Esophagus (tissue), 2 donors: ENCODE measurements at regions not wholly inside any gene's neighbourhood (a gene's known extent, or its start where the extent isn't known, plus 50 kb on each side); places are given as distances from the start of the nearest gene placed in this dataset.

Experiments
- H3K27ac ChIP-seq, 2 donors: one replicate each; pipeline ENCODE4 v1.5.1; 2013; ENCODE audit warnings: low read depth in 2 of 2, mild to moderate bottlenecking in 2 of 2, inconsistent platforms in 1 of 2, low read length in 1 of 2, moderate library complexity in 1 of 2
- H3K27me3 ChIP-seq, 2 donors: one replicate each; pipeline ENCODE4 v1.6.1; 2013; ENCODE audit warnings: low read length in 2 of 2, control low read depth in 1 of 2, mild to moderate bottlenecking in 1 of 2; ENCODE audit not compliant: insufficient read depth in 2 of 2, control insufficient read depth in 1 of 2
- H3K36me3 ChIP-seq, 2 donors: one replicate each; pipeline ENCODE4 v1.6.1; 2013; ENCODE audit warnings: low read length in 1 of 2; ENCODE audit not compliant: control insufficient read depth in 2 of 2, insufficient read depth in 2 of 2
- H3K4me1 ChIP-seq, 2 donors: one replicate each; pipeline ENCODE4 v1.6.1; 2013; ENCODE audit warnings: low read length in 1 of 2; ENCODE audit not compliant: control insufficient read depth in 2 of 2, insufficient read depth in 2 of 2
- H3K4me3 ChIP-seq, 2 donors: one replicate each; pipeline ENCODE4 v1.5.1; 2013; ENCODE audit warnings: low read length in 2 of 2, mild to moderate bottlenecking in 2 of 2, low read depth in 1 of 2, moderate library complexity in 1 of 2
- H3K9me3 ChIP-seq, 2 donors: one replicate each; pipeline ENCODE4 v1.6.1; 2013; ENCODE audit warnings: mild to moderate bottlenecking in 2 of 2, low read depth in 1 of 2, low read length in 1 of 2, moderate library complexity in 1 of 2; ENCODE audit not compliant: control insufficient read depth in 2 of 2, insufficient read depth in 1 of 2
- WGBS, 2 donors: extraction: QIAGEN DNeasy Blood & Tissue Kit; methylation state at CpG; one replicate each; pipeline ENCODE4 v1.1.7; 2013; 5-methylcytosine and 5-hydroxymethylcytosine counted together
- donor health status: healthy with polysubstance abuse.
- donor health status: Bipolar disorder and iron deficiency.

DNA sequence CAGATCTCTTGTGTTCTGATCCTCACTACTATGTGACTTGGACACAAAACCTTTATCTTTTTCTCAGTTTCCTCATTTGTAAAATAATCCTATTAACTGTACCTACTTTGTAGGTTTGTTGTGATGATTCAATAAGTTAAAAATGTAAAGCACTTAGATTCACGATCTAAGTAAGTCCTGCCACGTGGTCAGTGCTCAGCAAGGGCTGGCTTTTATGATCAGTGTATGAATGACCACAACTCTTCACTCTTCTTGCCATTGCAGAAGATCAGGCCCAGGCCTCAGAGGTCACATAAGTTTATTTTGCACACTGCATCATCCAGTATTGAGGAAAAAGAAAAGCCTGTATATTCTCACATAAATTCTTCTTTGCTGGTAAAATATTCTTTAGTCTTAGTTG, 1192.5 kb upstream of the ACVR2A start:
- Histone ChIP-seq H3K36me3 (no peaks in the 10 kb centered on the region), H3K9me3 (no peaks in the 10 kb centered on the region), H3K27me3 (peaks cover 0 to 3% of the 10 kb centered on the region in 2 donors), H3K4me1 (no peaks in the 10 kb centered on the region), H3K4me3 (no peak overlapping the region), H3K27ac (no peak overlapping the region)
- WGBS, 2 donors = 63 to 78% methylated on average over 2 of the region's 2 CpGs

DNA sequence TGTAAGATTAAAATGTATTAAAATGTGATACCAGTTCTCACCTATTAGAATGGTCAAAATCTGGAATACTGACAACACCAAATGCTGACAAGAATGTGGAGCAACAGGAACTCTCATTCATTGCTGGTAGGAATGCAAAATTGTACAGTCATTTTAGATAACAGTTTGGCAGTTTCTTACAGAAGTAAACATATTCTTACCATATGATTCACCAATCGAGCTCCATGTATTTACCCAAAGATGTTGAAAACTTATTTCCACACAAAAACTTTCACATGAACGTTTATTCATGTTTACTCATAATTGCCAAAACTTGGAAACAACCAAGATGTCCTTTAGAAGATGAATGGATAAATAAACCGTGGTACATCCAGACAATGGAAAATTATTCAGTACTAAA, 1193.5 kb upstream of the ACVR2A start:
- no peaks in the 10 kb centered on the region for H3K36me3 ChIP-seq
- H3K4me1 ChIP-seq = no peaks in the 10 kb centered on the region
- 60 to 69% methylated on average over 3 of the region's 3 CpGs for WGBS, 2 donors
- H3K27ac ChIP-seq = no peak overlapping the region
- H3K27me3 ChIP-seq = no peaks in the 10 kb centered on the region
- no peaks in the 10 kb centered on the region for H3K9me3 ChIP-seq
- H3K4me3 ChIP-seq = no peak overlapping the region

DNA sequence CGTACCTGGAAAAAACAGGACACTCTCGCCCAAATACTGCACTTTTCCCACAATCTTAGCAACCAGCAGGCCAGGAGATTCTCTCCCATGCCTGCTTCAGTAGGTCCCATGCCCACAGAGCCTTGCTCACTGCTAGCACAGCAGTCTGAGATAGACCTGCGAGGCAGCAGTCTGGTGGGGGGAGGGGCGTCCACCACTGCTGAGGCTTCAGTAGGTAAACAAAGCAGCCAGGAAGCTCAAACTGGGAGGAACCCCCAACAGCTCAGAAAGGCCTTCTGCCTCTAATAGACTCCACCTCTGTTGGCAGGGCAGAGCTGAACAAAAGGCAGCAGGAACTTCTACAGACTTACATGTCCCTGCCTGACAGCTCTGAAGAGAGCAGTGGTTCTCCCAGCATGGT, 1202.8 kb upstream of the ACVR2A start:
- no peak overlapping the region for H3K27ac ChIP-seq
- no peak overlapping the region for H3K4me3 ChIP-seq
- H3K27me3 ChIP-seq = no peaks in the 10 kb centered on the region
- H3K36me3 ChIP-seq = no peaks in the 10 kb centered on the region
- H3K4me1 ChIP-seq = no peaks in the 10 kb centered on the region
- no peaks in the 10 kb centered on the region for H3K9me3 ChIP-seq
- 74 to 78% methylated on average over 4 of the region's 4 CpGs for WGBS, 2 donors

DNA sequence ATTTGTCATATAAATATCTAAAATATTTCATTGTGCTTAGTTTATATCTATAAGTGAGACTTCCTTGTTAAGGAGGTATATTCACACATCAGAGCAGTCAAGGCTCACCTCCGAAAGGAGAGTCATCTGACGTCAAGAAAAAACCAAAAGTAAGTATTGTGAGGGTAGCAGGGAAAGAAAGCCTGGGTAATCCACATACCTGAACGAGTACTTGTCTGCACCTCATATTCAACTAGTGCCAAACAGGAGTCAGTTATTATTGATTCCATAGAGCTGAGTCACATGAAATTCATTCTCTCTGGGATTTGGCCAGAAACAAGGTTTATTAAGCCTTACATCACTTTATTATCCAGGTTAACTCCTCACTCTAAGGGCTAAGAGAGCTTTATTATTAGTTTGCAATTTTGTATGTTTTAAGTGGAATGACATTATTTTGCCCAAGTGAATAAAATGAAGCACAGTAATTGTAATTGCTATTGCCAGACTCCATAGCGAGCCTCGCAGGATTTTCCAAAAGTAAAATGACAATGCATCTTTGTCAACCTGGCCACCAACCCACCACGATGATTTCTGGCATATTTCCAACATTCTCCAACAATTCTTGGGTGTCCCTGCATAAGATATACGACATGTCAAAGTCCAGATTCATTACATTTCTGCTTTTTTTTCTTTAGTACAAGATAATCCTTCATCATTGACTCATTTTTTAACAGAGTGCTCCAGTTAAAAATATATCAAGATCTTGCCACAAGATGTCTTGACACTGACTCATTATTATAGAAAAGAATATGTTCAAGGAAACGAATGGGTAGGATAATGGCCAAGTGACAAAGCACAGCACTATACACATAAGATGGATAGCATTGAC, 1210.4 kb upstream of the ACVR2A start:
- no peak overlapping the region for H3K4me3 ChIP-seq
- no peak overlapping the region for H3K27ac ChIP-seq
- no peaks in the 10 kb centered on the region for H3K36me3 ChIP-seq
- no peaks in the 10 kb centered on the region for H3K9me3 ChIP-seq
- 41 to 48% methylated on average over 8 of the region's 8 CpGs for WGBS, 2 donors
- H3K4me1 ChIP-seq = no peaks in the 10 kb centered on the region
- H3K27me3 ChIP-seq = no peaks in the 10 kb centered on the region

DNA sequence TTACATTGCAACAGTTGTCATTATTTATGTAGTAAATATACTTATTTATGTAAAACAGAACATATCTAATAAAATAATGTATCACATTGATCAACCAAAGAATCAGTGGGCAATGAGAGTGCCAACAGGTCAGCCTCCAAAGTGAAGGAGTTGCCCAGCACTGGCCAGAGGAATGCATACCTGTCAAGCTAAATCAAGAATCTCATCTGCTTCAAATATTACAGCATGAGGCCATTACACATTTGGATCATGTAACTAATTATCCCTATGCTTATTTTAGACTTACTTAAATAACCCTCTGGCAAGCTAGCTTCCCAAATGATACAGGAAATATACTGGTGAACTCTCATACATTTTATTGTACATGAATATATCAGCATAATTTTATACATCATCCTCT, 1211.7 kb upstream of the ACVR2A start:
- H3K4me3 ChIP-seq = no peak overlapping the region
- H3K27me3 ChIP-seq = no peaks in the 10 kb centered on the region
- H3K36me3 ChIP-seq = no peaks in the 10 kb centered on the region
- no peak overlapping the region for H3K27ac ChIP-seq
- no peaks in the 10 kb centered on the region for H3K4me1 ChIP-seq
- no peaks in the 10 kb centered on the region for H3K9me3 ChIP-seq

DNA sequence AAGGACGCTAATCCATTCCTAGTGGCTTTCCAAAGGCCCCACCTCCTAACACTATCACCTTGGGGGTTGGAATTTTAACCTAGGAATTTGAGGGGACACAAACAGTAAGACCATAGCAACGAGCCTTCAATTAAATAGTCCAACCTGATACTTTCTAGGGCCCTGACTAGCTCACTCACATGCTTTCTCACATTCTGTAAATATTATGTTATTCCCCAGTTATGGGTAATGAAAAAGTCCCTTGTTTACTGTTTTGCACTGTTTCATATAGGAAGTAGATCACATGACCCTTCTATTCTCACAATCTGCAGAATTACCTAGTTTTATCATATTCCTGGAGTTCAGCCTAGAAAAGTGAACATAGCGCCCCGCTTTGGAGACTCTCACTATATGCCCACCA, 1212.1 kb upstream of the ACVR2A start:
- WGBS, 2 donors = 90 to 91% methylated on average over 4 of the region's 4 CpGs
- no peak overlapping the region for H3K4me3 ChIP-seq
- H3K9me3 ChIP-seq = no peaks in the 10 kb centered on the region
- no peaks in the 10 kb centered on the region for H3K36me3 ChIP-seq
- no peaks in the 10 kb centered on the region for H3K27me3 ChIP-seq
- no peaks in the 10 kb centered on the region for H3K4me1 ChIP-seq
- H3K27ac ChIP-seq = no peak overlapping the region

DNA sequence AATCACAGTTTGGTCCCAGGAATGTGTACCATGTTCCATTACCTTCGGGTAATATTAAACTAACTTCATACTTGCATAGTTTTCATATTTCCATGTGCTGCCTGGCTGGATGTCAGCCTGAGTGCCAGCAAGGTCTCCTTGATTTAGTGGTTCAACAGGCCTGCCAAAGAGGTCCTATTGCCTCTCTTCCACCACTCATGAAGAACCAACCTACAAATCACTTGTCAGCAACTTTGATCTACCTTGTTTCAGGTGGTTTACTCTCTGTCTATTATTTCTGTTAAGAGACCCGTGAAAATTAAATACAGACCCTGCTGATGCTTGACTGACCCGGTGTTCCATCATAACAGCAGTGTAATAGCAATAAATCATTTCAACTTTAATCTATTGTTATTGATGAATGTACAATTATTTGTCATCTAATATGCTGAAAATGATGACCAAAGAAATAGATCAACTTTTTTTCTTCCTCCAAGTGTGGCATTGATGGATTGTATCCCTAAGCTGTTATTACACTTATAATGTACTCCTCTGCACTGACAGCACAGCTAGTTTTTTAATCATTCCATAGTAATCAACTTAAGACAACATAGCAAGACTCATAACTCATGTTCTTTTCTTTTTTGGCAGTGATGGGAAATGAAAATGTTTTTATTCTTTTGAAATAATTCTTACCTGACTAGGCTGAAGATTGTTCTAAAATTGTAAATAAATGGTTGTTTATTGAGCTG, 1220.2 kb upstream of the ACVR2A start:
- Histone ChIP-seq H3K4me1 (no peaks in the 10 kb centered on the region), H3K36me3 (no peaks in the 10 kb centered on the region), H3K27ac (no peak overlapping the region), H3K27me3 (no peaks in the 10 kb centered on the region), H3K9me3 (no peaks in the 10 kb centered on the region), H3K4me3 (no peak overlapping the region)
- 67 to 69% methylated on average over 3 of the region's 3 CpGs for WGBS, 2 donors

DNA sequence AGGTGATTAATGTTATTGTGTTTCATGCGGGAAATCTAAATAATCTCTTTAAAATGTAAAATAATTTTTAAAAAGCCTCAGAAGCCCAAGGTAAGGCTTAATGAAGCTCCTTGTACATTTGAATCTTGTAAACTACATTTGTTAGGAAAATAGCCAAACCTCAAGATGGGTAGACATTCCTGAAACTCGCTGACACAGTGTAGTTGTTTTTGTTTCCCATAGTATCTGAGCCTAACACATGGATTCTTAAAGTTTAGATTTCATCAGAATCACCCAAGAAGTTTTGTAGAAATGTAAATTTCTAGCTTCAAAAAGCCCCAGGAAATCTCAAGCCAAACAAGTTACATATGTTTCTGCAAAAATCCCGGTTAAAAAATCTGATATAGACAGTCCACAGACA, 1221.1 kb upstream of the ACVR2A start:
- no peaks in the 10 kb centered on the region for H3K36me3 ChIP-seq
- no peaks in the 10 kb centered on the region for H3K4me1 ChIP-seq
- H3K27me3 ChIP-seq = no peaks in the 10 kb centered on the region
- no peak overlapping the region for H3K27ac ChIP-seq
- no peak overlapping the region for H3K4me3 ChIP-seq
- WGBS, 2 donors = 73 to 79% methylated on average over 3 of the region's 3 CpGs
- no peaks in the 10 kb centered on the region for H3K9me3 ChIP-seq

DNA sequence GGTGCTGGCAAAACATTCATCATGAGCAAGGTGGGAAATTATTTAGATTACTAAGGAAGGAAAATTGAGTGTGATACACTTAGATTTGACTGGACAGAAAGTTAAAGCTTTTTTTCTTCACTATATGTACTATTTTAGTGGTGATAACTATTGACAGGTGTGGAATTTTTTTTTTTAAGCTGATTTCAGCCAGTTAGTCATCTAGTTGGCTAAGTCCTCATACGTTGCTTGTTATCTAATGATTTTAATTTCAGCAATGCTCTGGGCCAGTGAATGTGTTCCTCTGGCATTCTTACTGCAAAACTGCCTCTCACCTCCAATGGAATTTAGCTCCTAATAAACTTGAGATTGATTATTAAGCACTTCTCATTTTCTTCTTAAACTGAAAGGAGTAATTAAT, 1223.2 kb upstream of the ACVR2A start:
- WGBS, 2 donors = 47 to 48% methylated on average over 1 of the region's 1 CpG
- Histone ChIP-seq H3K4me1 (no peaks in the 10 kb centered on the region), H3K4me3 (no peak overlapping the region), H3K27me3 (no peaks in the 10 kb centered on the region), H3K27ac (no peak overlapping the region), H3K36me3 (no peaks in the 10 kb centered on the region), H3K9me3 (no peaks in the 10 kb centered on the region)

DNA sequence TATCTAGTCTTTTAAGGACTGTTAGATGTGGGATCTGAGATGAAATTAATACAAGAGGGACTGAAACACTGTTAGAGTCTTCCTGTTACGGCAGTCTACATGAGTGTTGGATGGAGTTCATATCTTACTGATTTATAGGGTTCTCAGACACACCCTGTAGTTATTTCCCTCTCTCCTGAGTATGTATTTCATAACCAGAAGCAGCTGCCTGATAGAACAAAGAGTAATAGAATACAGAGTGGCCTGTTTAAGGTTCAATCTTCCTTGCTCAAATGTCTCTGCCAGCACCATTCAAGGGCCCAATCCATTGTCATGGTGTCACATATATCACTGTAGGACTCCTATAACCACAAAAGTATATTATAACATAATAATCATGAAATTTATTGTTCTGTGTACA, 1229.1 kb upstream of the ACVR2A start:
- no peak overlapping the region for H3K27ac ChIP-seq
- no peak overlapping the region for H3K4me3 ChIP-seq
- 79 to 94% methylated on average over 1 of the region's 1 CpG for WGBS, 2 donors

More for the DNA sequence above, 1229.1 kb upstream of the ACVR2A start:
- Histone ChIP-seq H3K27me3 (no peaks in the 10 kb centered on the region), H3K4me1 (no peaks in the 10 kb centered on the region), H3K36me3 (no peaks in the 10 kb centered on the region), H3K9me3 (no peaks in the 10 kb centered on the region)
